GM19467 (cell line): ENCODE measurements at regions not wholly inside any gene's neighbourhood (a gene's known extent, or its start where the extent isn't known, plus 50 kb on each side); places are given as distances from the start of the nearest gene placed in this dataset.
"Not testable (repeated sequence)": the region's sequence is repeated elsewhere in the genome, so short reads cannot be mapped to it uniquely, and the experiment has no call there.

ENCODE experiments used
- ATAC-seq: cut with Tn5 transposase; IDR thresholded peaks from one replicate; pipeline ENCODE4 v1.9.1; 2021; ENCODE audit warnings: mild to moderate bottlenecking, moderate library complexity; ENCODE audit not compliant: unreplicated experiment

- no peak for ATAC-seq
These were observed 386.5 kb upstream of the SGO1 start for GRCh38 chr3:20572473-20572872.

DNA sequence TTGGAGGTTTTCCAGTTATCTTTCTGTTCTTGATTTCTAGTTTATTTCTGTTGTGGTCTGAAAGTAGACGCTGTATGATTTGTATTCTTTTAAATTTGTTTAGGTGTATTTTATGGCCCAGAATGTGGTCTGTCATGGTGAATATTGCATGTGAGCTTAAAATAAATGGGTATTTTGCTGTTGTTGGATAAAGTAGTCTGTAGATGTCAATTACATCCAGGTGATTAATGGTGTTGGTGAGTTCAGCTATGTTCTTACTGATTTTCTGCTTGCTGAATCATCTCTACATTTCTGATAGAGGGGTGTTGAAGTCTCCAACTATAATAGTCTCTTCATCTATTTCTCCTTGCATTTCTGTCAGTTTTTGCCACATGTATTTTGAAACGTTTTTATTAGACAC, 383.3 kb upstream of the SGO1 start:
- no peak for ATAC-seq

DNA sequence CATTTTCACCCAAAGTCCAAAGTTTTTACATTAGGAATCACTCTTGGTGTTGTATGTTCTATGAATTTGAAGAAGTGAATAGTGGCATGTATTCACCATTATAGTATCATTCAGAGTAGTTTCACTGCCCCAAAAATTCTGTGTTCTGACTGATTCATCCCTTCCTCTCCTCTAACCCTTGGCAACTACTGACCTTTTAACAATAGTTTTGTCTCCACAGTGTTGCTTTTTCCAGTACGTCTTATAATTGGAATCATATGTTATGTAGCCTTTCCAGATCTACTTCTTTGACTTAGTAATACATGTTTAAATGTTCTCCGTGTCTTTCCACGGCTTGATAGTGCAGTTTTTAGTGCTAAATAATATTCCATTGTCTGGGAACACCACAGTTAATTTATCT, 379.0 kb upstream of the SGO1 start:
- no peak for ATAC-seq

GRCh38 chr3:20563985-20564384, 378.0 kb upstream of the SGO1 start:
- no peak for ATAC-seq

- no peak for ATAC-seq
These were observed 377.2 kb upstream of the SGO1 start for GRCh38 chr3:20563251-20563650.

DNA sequence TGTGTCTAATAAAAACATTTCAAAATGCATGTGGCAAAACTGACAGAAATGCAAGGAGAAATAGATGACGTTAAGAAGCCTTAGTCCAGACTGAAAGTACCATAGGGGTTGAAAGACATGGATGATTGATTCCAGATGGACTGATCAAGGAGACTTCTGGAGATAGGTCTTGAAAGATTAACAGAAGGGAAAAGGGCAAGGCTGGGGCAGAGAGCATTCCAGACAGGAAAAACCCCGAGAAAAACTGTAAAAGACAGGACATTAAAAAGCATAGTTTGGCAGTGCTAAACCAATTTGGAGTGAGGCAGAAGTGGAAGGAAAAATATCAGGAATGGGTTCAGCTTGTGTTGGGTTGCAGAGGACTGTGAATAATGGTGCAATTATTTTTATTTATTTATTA, 375.2 kb upstream of the SGO1 start:
- no peak for ATAC-seq

- not testable (repeated sequence) for ATAC-seq
These were observed 374.4 kb upstream of the SGO1 start for GRCh38 chr3:20560446-20560845.

DNA sequence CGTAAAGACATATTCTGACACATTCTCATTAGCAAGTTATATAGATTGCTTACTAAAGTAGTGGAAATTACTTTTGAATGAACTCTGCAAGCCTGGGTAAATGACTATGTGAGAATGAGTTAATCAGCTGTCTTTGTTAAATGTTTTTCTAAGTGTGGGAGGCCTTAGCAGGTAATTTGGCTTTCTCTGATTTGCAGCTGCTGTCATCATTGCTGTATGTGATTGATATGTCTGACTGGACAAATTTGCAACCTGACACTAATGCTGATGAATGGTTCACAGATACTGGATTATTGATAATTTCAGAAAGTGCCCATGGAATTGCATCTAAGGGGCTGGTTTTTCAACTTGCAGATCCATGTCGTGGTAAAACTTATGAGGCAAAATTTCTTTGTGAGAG, 372.2 kb upstream of the SGO1 start:
- ATAC-seq: no peak

- no peak for ATAC-seq
These were observed 370.7 kb upstream of the SGO1 start for GRCh38 chr3:20556661-20557060.

GRCh38 chr3:20552605-20553275, 366.7 kb upstream of the SGO1 start:
- no peak for ATAC-seq

GRCh38 chr3:20547361-20548269, 361.6 kb upstream of the SGO1 start:
- not testable (repeated sequence) for ATAC-seq

DNA sequence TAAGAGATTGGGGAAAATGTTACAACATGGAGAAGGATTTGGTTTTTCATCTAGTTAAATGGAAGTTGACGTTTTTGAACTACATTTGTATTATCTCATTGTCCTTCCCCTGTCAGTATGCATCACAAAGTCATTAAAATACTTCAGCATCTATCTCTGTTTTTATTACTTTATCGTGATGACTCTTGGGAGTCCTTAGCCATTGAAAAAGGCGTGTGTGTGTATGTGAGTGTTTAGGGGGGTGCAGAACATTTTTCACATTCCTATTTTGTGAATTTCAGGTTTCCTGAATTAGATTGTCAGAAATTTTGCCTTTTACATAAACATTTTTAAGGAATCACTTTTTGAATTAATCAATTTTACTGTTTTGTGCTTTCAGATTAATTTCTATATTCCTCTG, 360.6 kb upstream of the SGO1 start:
- ATAC-seq: no peak

DNA sequence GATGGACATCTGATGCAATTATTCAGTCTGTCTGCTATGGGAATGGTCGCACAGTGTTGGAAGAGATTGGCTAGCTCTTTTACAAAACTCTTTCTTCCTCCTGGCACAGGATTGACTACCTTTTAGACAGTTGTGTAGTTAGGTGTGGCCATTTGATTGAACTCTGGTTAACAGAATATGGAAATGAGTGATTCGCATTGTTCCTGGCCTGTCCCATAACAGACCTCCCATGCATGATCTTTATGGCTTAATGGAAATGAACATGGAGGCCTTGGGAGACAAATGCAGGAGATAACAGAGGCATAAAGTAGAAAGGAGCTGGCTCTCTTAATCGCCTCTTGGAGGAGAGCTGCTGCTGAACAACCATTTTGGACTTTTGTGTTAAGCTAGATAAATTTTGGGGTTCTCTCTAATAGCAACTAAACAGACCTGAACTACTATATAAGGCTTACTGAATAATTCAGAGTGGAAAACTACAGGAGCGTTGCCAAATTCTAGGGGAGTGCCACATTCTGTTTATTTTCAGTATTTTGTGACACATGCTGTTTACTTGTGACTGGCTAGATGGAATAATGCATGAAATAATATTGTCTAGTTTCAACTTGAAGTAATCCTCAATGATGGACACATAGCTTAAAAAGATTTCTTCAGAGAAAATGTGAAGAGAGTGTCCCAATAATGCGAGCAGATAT, 357.7 kb upstream of the SGO1 start:
- no peak for ATAC-seq

- no peak for ATAC-seq
These were observed 354.1 kb upstream of the SGO1 start for GRCh38 chr3:20540066-20540465.

GRCh38 chr3:20539666-20540065, 353.7 kb upstream of the SGO1 start:
- no peak for ATAC-seq

DNA sequence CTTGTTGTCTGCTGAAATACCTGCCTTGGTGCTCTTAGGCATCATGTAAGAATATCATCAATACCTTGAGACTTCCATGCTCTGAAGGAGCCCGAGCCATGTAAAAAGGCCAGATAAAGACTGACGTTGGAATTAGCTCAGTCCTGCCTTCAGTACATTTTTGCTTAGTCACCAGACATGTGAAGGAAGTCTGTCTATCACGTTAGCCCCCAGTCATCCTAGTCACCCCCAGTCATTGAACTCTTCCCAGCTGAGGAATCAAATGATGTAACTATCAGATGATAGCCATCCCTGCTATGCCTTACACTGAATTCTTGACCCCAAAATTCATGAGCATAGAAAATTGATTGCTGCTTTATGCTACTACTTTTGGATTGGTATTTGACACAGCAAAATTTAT, 351.2 kb upstream of the SGO1 start:
- ATAC-seq: no peak

- no peak for ATAC-seq
These were observed 343.9 kb upstream of the SGO1 start for GRCh38 chr3:20529911-20530310.

- no peak for ATAC-seq
These were observed 342.3 kb upstream of the SGO1 start for GRCh38 chr3:20528180-20528770.

DNA sequence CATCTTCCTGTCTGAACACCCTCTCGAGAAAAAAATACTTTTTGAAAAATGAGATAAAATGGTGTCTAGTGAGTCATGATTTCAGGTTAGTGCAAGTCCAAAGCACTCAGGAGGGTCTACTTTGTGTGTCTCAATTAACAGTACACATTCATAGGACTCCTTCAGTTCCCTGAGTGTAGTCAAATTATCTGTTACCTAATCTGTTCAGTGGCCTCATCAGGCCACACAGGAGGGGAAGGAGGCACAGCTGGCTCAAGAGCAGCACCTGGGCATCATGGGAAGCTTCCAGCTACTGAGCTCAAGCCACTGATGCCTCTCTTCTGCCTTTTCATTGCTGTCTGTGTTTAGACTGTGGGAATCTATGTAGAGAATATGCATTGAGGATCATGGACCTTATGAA, 341.4 kb upstream of the SGO1 start:
- ATAC-seq: no peak

DNA sequence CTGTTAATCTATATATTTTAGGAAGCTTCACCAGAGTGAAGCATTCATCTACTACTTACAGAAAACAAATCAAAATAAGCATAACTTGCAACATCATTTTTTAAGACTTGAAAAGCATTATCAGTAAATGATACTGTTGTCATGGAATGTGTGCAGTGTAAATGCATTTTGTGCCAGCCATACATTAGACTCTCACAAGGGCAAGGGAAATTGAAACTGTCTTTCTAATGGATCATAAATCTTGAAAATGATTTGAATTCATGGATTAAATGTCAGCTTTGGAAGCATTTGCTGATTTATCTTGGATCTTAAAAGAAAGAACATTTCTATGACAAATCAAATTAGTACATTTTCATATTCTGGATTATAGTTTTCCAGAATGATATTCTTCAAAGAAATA, 338.3 kb upstream of the SGO1 start:
- ATAC-seq: no peak

DNA sequence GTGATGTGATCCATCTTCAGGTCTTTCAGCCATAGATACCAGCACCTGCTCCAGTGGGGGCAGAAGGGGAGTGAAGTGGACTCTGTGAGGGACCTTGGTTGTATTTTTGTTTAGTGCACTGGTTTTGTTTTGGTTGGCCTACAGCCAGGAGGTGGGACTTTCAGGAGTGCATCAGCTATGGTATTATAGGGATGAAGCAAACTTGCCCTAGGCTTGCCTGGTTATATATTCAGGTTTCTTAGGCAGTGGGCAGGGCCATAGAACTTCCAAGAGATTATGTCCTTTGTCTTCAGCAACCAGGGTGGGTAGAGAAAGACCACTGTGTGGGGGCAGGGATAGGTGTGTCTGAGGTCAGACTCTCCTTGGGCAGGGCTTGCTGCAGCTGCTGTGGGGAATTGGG, 337.3 kb upstream of the SGO1 start:
- no peak for ATAC-seq
